HS-5 (cell line): ENCODE measurements at regions not wholly inside any gene's neighbourhood (a gene's known extent, or its start where the extent isn't known, plus 50 kb on each side); places are given as distances from the start of the nearest gene placed in this dataset.

Source experiments
- DNase-seq: peaks from one replicate; pipeline ENCODE4 v3.0.0-alpha.2; 2012; ENCODE audit warnings: low read depth

GRCh38 chr20:39553120-39553519 is 591.0 kb downstream of the DHX35 start:
- DNase-seq, result no peak

GRCh38 chr20:39549733-39550132 is 587.6 kb downstream of the DHX35 start:
- DNase-seq, result no peak

GRCh38 chr20:39547546-39548408 is 585.6 kb downstream of the DHX35 start:
- DNase-seq, result no peak

GRCh38 chr20:39541136-39541803 is 579.1 kb downstream of the DHX35 start:
- DNase-seq, result no peak

GRCh38 chr20:39538317-39538716 is 576.2 kb downstream of the DHX35 start:
- no peak for DNase-seq

- DNase-seq, result no peak
Observed at GRCh38 chr20:39535301-39535700, 573.2 kb downstream of the DHX35 start.

- DNase-seq, result no peak
Observed at GRCh38 chr20:39534846-39535245, 572.7 kb downstream of the DHX35 start.

GRCh38 chr20:39533858-39534257 is 571.7 kb downstream of the DHX35 start:
- no peak for DNase-seq

GRCh38 chr20:39532205-39532604 is 570.1 kb downstream of the DHX35 start:
- no peak for DNase-seq

- no peak for DNase-seq
Observed at GRCh38 chr20:39528436-39528835, 566.3 kb downstream of the DHX35 start.

- DNase-seq, result no peak
Observed at GRCh38 chr20:39524371-39524911, 562.3 kb downstream of the DHX35 start.

GRCh38 chr20:39523405-39523804 is 561.3 kb downstream of the DHX35 start:
- DNase-seq, result no peak

- DNase-seq, result peak; percentile 16
Observed at GRCh38 chr20:39518654-39519053, 556.5 kb downstream of the DHX35 start.

- DNase-seq, result no peak
Observed at GRCh38 chr20:39516964-39517363, 554.8 kb downstream of the DHX35 start.

GRCh38 chr20:39504710-39505094 is 542.6 kb downstream of the DHX35 start:
- DNase-seq, result no peak

GRCh38 chr20:39503902-39504709 is 542.0 kb downstream of the DHX35 start:
- no peak for DNase-seq

GRCh38 chr20:39492223-39492797 is 530.2 kb downstream of the DHX35 start:
- no peak for DNase-seq

GRCh38 chr20:39491711-39492110 is 529.6 kb downstream of the DHX35 start:
- no peak for DNase-seq

GRCh38 chr20:39489986-39490560 is 527.9 kb downstream of the DHX35 start:
- no peak for DNase-seq

GRCh38 chr20:39480276-39481043 is 518.3 kb downstream of the DHX35 start:
- no peak for DNase-seq
